H1 (cell line): ENCODE measurements at regions not wholly inside any gene's neighbourhood (a gene's known extent, or its start where the extent isn't known, plus 50 kb on each side); places are given as distances from the start of the nearest gene placed in this dataset.

Source experiments
- ASH2L ChIP-seq: fragments of 200-600, 300-600 bp; sonication (generic); IDR thresholded peaks from one replicate; pipeline ENCODE4 v1.7.1; 2017; ENCODE audit warnings: low read length
- CBX8 ChIP-seq: fragments of 300-800, 300-1000 bp; sonication (generic); IDR thresholded peaks from 2 replicates; pipeline ENCODE4 v1.7.1; 2016; ENCODE audit warnings: low read depth, low read length, borderline replicate concordance
- CHD1 ChIP-seq: IDR thresholded peaks from 2 replicates; pipeline ENCODE4 v1.6.1; 2012; ENCODE audit warnings: low read depth, low read length, improper control_type of control experiment
- CHD2 ChIP-seq: IDR thresholded peaks from 2 replicates; pipeline ENCODE4 v1.6.1; 2012; ENCODE audit warnings: low read length, improper control_type of control experiment
- CREB1 ChIP-seq: IDR thresholded peaks from 2 replicates; pipeline ENCODE4 v1.6.1; 2012; ENCODE audit warnings: inconsistent platforms
- CTBP2 ChIP-seq: IDR thresholded peaks from 2 replicates; pipeline ENCODE4 v1.7.0; 2011; ENCODE audit warnings: borderline replicate concordance, mild to moderate bottlenecking, moderate library complexity, mixed read lengths, low read length; ENCODE audit not compliant: insufficient read depth, insufficient read length
- FOSL1 ChIP-seq: IDR thresholded peaks from 2 replicates; pipeline ENCODE4 v1.6.1; 2011; ENCODE audit warnings: mild to moderate bottlenecking, low read depth, low read length, moderate library complexity; ENCODE audit not compliant: insufficient read depth
- HDAC2 ChIP-seq, 2 experiments: fragments of 300-600 bp in 1 of 2; sonication (generic) in 1 of 2; IDR thresholded peaks; 2 replicates each; pipeline ENCODE4 v1.6.1; 2011 to 2012; ENCODE audit warnings: low read depth in 2 of 2, low read length in 2 of 2, mild to moderate bottlenecking in 2 of 2, moderate library complexity in 2 of 2, borderline replicate concordance in 1 of 2, inconsistent platforms in 1 of 2
- HDAC6 ChIP-seq: IDR thresholded peaks from one replicate; pipeline ENCODE4 v1.7.1; 2012; ENCODE audit warnings: low read depth, mild to moderate bottlenecking, inconsistent platforms, low read length, moderate library complexity
- MAFK ChIP-seq: IDR thresholded peaks from 2 replicates; pipeline ENCODE4 v1.6.1; 2012; ENCODE audit warnings: low read depth, mild to moderate bottlenecking, improper control_type of control experiment, low read length
- NANOG ChIP-seq: IDR thresholded peaks from 2 replicates; pipeline ENCODE4 v1.6.1; 2011; ENCODE audit warnings: low read length, low read depth, mild to moderate bottlenecking, inconsistent platforms; ENCODE audit not compliant: insufficient read depth, poor library complexity, severe bottlenecking
- PHF8 ChIP-seq: fragments of 200-600 bp; sonication (generic); conservative IDR thresholded peaks from 2 replicates; pipeline ENCODE4 v1.7.1; 2012; ENCODE audit warnings: low read depth, mild to moderate bottlenecking, inconsistent platforms, low read length, moderate library complexity
- POLR2A ChIP-seq, 2 experiments: IDR thresholded peaks; 1 replicate in 1 of 2; 2 replicates in 1 of 2; pipeline ENCODE4 v1.6.1; 2011; ENCODE audit warnings: low read depth in 2 of 2, low read length in 2 of 2, mild to moderate bottlenecking in 2 of 2; ENCODE audit errors: control extremely low read depth in 1 of 2
- SAP30 ChIP-seq: fragments of 300-600 bp; sonication (generic); IDR thresholded peaks from 2 replicates; pipeline ENCODE4 v1.7.1; 2012; ENCODE audit warnings: low read length, moderate library complexity, mild to moderate bottlenecking, inconsistent platforms; ENCODE audit not compliant: insufficient read depth, insufficient replicate concordance
- TAF1 ChIP-seq: IDR thresholded peaks from 2 replicates; pipeline ENCODE4 v1.6.1; 2011; ENCODE audit warnings: mild to moderate bottlenecking, low read depth, low read length
- TBP ChIP-seq: IDR thresholded peaks from 2 replicates; pipeline ENCODE4 v1.6.1; 2011; ENCODE audit warnings: low read depth, low read length, improper control_type of control experiment
- YY1 ChIP-seq: IDR thresholded peaks from 2 replicates; pipeline ENCODE4 v1.6.1; 2011; ENCODE audit warnings: low read depth, mild to moderate bottlenecking, low read length
- ZNF274 ChIP-seq: IDR thresholded peaks from 2 replicates; pipeline ENCODE4 v1.7.0; 2012; ENCODE audit warnings: low read length, borderline replicate concordance; ENCODE audit errors: extremely low read depth
- TF ChIP-seq, protein P1 (sequence below): IDR thresholded peaks from 2 replicates; pipeline ENCODE4 v1.6.1; 2012; ENCODE audit warnings: low read length, inconsistent platforms

- no peak for TF ChIP-seq ASH2L
- no peak for TF ChIP-seq YY1
- no peak for TF ChIP-seq FOSL1
- no peak for TF ChIP-seq CHD2
- TF ChIP-seq CTBP2 = no peak
- TF ChIP-seq SAP30 = no peak
- TF ChIP-seq PHF8 = no peak
- no peak for TF ChIP-seq HDAC6
- no peak for TF ChIP-seq CBX8
- TF ChIP-seq HDAC2 (IDR thresholded peaks at IDR 0.05; ENCODE audit: borderline replicate concordance in 1 of 2, low read depth in 2 of 2, low read length in 2 of 2) = no peak
- no peak for TF ChIP-seq POLR2A (IDR thresholded peaks at IDR 0.05; ENCODE audit: control extremely low read depth in 1 of 2, low read depth in 2 of 2, low read length in 2 of 2)
- TF ChIP-seq NANOG = no peak
- TF ChIP-seq CHD1 = no peak
- TF ChIP-seq, protein P1, sequence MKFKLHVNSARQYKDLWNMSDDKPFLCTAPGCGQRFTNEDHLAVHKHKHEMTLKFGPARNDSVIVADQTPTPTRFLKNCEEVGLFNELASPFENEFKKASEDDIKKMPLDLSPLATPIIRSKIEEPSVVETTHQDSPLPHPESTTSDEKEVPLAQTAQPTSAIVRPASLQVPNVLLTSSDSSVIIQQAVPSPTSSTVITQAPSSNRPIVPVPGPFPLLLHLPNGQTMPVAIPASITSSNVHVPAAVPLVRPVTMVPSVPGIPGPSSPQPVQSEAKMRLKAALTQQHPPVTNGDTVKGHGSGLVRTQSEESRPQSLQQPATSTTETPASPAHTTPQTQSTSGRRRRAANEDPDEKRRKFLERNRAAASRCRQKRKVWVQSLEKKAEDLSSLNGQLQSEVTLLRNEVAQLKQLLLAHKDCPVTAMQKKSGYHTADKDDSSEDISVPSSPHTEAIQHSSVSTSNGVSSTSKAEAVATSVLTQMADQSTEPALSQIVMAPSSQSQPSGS = no peak
- no peak for TF ChIP-seq MAFK
- no peak for TF ChIP-seq CREB1
- no peak for TF ChIP-seq ZNF274
- no peak for TF ChIP-seq TAF1
- TF ChIP-seq TBP = no peak
Observed at GRCh38 chr14:56413721-56414120, 165.9 kb upstream of the TMEM260 start (continued).
